Choroid plexus epithelial cell (primary cell): ENCODE measurements at regions not wholly inside any gene's neighbourhood (a gene's known extent, or its start where the extent isn't known, plus 50 kb on each side); places are given as distances from the start of the nearest gene placed in this dataset.
A peak's percentile ranks its signal among the peaks of the same experiment; 100 is the strongest.
"Not testable (repeated sequence)": the region's sequence is repeated elsewhere in the genome, so short reads cannot be mapped to it uniquely, and the experiment has no call there.

Experiments used
- DNase-seq: peaks from one replicate; pipeline ENCODE4 v3.0.0-alpha.2; 2010; ENCODE audit warnings: low read depth
- H3K4me3 ChIP-seq: 2 replicates; pipeline ENCODE4 v1.5.1; 2011; ENCODE audit warnings: low read depth, mild to moderate bottlenecking, control low read depth, low read length, moderate library complexity
- TF ChIP-seq, protein P1 (sequence below): conservative IDR thresholded peaks from 2 replicates; pipeline ENCODE4 v1.5.1; 2011; ENCODE audit warnings: low read depth, mild to moderate bottlenecking, control low read depth, inconsistent platforms, low read length, moderate library complexity

DNA sequence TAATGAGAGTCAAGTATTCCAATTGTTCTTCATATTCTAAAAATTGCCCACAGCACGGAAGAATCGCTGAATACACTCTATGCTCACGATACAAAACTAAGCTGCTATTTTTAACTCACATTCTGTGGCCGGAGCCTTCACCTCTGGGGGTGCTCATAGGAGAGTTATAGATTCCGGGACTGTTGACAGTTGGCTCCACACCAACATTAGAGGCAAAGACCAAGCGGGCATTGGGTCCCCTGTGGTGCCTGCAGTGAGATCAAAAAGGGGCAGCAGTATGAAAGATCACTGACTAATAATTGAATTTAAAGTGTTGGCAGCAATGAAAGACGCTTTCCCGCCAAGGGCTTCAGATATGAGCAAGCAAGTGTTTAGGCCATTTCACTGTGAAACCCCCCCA, 146.0 kb downstream of the TMEM144 start:
- TF ChIP-seq, protein P1, sequence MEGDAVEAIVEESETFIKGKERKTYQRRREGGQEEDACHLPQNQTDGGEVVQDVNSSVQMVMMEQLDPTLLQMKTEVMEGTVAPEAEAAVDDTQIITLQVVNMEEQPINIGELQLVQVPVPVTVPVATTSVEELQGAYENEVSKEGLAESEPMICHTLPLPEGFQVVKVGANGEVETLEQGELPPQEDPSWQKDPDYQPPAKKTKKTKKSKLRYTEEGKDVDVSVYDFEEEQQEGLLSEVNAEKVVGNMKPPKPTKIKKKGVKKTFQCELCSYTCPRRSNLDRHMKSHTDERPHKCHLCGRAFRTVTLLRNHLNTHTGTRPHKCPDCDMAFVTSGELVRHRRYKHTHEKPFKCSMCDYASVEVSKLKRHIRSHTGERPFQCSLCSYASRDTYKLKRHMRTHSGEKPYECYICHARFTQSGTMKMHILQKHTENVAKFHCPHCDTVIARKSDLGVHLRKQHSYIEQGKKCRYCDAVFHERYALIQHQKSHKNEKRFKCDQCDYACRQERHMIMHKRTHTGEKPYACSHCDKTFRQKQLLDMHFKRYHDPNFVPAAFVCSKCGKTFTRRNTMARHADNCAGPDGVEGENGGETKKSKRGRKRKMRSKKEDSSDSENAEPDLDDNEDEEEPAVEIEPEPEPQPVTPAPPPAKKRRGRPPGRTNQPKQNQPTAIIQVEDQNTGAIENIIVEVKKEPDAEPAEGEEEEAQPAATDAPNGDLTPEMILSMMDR: no peak
- peak; percentile 44 for DNase-seq
- H3K4me3 ChIP-seq: peak overlapping the region; percentile 2

DNA sequence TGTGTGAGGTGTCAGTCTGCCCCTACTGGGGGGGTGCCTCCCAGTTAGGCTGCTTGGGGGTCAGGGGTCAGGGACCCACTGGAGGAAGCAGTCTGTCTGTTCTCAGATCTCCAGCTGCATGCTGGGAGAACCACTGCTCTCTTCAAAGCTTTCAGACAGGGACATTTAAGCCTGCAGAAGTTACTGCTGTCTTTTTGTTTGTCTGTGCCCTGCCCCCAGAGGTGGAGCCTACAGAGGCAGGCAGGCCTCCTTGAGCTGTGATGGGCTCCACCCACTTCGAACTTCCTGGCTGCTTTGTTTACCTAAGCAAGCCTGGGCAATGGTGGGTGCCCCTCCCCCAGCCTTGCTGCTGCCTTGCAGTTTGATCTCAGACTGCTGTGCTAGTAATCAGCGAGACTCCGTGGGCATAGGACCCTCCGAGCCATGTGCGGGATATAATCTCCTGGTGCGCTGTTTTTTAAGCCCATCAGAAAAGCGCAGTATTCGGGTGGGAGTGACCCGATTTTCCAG, 153.7 kb upstream of the RXFP1 start:
- not testable (repeated sequence) for DNase-seq, H3K4me3 ChIP-seq

DNA sequence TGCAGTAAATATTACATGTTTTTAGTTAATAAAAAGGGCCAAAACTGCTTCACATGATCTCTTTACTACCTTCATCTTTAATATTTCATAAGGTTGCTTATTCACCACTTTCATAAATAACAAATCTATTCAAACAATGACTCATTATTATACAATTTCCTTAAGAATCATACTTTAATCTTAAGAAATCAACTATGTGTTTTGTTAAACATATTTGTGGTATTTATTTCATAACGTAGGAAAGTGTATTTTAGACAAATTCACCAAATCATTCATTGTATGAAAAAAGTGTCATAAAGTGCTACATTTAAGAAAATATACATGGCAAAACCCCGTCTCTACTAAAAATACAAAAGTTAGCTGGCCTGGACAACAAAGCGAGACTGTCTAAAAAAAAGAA, 150.5 kb upstream of the RXFP1 start:
- DNase-seq: peak; percentile 60
- H3K4me3 ChIP-seq: no peak overlapping the region
- TF ChIP-seq, protein P1: no peak

DNA sequence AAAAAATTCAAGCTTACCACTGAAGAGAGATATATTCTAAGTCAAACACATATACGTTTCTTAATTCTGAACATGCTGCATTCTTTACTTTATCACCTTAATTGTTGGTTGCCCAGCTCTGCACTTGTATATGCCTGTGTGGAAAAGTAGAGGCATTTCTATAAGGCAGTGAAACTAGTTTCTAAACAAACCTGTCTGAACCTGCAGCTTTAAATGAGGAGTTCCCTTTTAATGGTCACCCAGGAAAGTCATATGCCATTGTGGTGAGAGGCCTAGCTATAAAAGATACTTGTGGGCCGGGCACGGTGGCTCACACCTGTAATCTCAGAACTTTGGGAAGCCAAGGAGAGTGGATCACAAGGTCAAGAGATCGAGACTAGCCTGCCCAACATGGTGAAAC, 147.4 kb upstream of the RXFP1 start:
- no peak overlapping the region for H3K4me3 ChIP-seq
- TF ChIP-seq, protein P1: no peak
- no peak for DNase-seq

DNA sequence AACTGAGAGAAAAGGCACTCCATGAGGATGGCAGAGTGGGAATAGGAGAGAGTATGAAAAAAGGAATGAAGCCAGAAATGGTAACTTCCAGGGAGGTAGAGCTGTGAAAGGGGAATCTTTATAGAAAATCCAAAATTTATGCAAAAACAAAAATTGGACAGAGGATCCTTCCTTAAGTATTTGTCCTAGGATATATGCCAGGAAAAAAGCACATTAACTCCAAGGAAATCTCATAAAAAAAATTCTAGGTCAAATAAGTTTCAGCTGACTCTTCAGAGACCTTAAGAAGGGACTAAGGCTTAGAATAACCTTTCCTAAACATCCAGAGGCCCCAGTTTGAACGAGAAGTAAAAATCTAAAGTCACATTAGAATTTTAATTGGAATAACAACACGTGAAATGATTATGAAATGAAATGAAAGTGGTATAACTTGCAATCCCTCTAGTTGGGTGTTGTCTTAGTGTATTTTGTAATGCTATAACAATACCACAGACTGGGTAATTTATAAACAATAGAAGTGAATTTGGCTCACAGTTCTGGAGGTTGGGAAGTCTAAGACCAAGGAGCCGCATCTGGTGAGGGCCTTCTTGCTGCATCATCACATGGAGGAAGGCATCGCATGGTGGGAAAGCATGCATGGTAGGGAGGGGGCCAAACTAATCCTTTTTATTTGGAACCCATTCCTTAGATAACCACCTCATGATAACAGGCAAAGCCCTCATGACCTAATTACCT, 145.4 kb upstream of the RXFP1 start:
- TF ChIP-seq, protein P1: no peak
- no peak for DNase-seq
- H3K4me3 ChIP-seq: no peak overlapping the region

DNA sequence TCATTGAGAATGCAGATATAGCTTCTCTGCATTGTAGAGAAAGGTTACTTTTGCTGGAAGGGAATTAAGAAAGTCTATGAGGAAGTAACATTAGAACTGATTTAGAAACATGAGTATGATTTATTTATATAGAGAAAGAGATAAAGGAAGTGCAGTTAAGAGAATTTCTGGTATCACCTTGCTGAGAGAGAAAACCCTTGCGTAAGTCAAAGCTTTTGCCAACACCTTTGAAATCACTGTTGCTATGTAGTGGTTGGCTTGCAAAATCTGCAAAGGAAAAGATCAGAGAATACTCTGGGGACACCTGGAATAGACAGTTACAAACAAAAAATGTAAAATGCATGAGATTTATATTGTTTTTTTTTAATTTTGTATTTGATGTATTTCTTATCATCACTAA, 137.3 kb upstream of the RXFP1 start:
- TF ChIP-seq, protein P1: no peak
- DNase-seq: peak; percentile 7
- no peak overlapping the region for H3K4me3 ChIP-seq

DNA sequence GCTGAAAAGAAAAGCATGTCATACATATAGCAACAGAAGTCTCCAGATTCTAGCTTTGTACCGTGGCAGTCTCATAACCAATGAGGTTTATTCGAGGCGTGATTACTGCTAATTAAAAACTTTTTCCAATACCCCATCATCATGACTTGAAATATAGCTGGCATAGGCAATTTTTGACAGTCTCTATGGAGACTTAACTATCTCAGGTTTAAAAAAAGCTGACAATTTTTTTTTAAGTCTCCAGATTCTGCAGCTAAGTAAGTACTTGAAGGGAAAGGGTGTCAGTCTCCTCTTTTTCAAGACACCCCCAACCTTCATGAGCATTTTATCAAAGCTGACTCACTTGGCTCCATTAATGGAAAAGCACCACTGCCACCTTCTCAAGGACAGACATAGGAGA, 126.3 kb upstream of the RXFP1 start:
- H3K4me3 ChIP-seq: no peak overlapping the region
- TF ChIP-seq, protein P1: no peak
- DNase-seq: no peak
